Stimulated activated CD4-positive, alpha-beta T cell treated with anti-CD3 and anti-CD28 coated beads, Interleukin-1b, Interleukin-23, amount 100 ng/mL, for 24 hours (primary cell): ENCODE measurements at regions not wholly inside any gene's neighbourhood (a gene's known extent, or its start where the extent isn't known, plus 50 kb on each side); places are given as distances from the start of the nearest gene placed in this dataset.

Source experiments
- DNase-seq, 4 experiments: peaks; one replicate each; pipeline ENCODE4 v3.0.0-alpha.2; 2020; ENCODE audit warnings: low read depth in 4 of 4, low spot score in 1 of 4

GRCh38 chr17:77266891-77267341 lies 126.1 kb downstream of the SEC14L1 start:
- DNase-seq = no peak

GRCh38 chr17:77269696-77270681 lies 129.2 kb downstream of the SEC14L1 start:
- DNase-seq = no peak

GRCh38 chr17:77271411-77271810 lies 130.6 kb downstream of the SEC14L1 start:
- DNase-seq = no peak

GRCh38 chr17:77273397-77274085 lies 132.8 kb downstream of the SEC14L1 start:
- no peak for DNase-seq

GRCh38 chr17:77274096-77274845 lies 133.5 kb downstream of the SEC14L1 start:
- DNase-seq = no peak

- DNase-seq = no peak
Measured at GRCh38 chr17:77279448-77280303, 138.9 kb downstream of the SEC14L1 start.

- no peak for DNase-seq
Measured at GRCh38 chr17:77280304-77281121, 139.7 kb downstream of the SEC14L1 start.

- DNase-seq = peak in 3 of 4 experiments; percentile 27 to 47 (median 35)
Measured at GRCh38 chr17:77281122-77281903, 140.5 kb downstream of the SEC14L1 start.

- no peak for DNase-seq
Measured at GRCh38 chr17:77281904-77282367, 141.2 kb downstream of the SEC14L1 start.

GRCh38 chr17:77282524-77283515 lies 142.1 kb downstream of the SEC14L1 start:
- no peak for DNase-seq

- no peak for DNase-seq
Measured at GRCh38 chr17:77284023-77284617, 143.4 kb downstream of the SEC14L1 start.

- no peak for DNase-seq
Measured at GRCh38 chr17:77285594-77286390, 145.0 kb downstream of the SEC14L1 start.

GRCh38 chr17:77286391-77286640 lies 145.5 kb downstream of the SEC14L1 start:
- no peak for DNase-seq

GRCh38 chr17:77286641-77287431 lies 146.1 kb downstream of the SEC14L1 start:
- DNase-seq = no peak

GRCh38 chr17:77287432-77288068 lies 146.8 kb downstream of the SEC14L1 start:
- no peak for DNase-seq
